ENCODE measurements at regions not wholly inside any gene's neighbourhood (a gene's known extent, or its start where the extent isn't known, plus 50 kb on each side); places are given as distances from the start of the nearest gene placed in this dataset.

DNA sequence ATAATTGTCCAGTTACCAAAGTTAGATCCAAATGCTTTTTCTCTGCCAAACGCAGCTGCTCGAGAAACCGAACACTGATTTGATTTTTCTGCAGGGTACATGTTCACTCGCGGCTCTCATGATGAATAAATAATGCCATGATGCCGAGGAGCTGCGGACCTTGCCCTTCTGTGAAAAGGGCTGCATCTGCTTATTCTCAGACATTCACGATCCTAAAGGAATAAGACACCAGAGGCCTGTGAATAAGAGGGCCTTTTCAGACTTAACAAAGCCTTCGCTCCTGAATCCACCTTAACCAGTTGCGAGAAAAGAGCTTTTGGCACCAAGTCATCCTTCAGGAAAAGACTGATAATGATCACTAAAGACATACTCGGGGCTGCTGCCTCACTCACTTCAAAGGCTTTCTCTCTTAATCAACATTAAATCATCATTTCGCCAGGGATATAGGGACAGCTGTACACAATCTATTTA is 147.5 kb downstream of the FBXO8 start:
- intact Hi-C loops (cut with micrococcal nuclease), result no loop called here
- BruUV-seq (replicated peaks), result no TSS peak
- H3K4me2 ChIP-seq (ENCODE audit: low read length), result no peak overlapping the region
- ChIA-PET CTCF (no interaction called here), POLR2A (ENCODE audit: unreplicated experiment) (no interaction called here)
- TF ChIP-seq, protein P1, sequence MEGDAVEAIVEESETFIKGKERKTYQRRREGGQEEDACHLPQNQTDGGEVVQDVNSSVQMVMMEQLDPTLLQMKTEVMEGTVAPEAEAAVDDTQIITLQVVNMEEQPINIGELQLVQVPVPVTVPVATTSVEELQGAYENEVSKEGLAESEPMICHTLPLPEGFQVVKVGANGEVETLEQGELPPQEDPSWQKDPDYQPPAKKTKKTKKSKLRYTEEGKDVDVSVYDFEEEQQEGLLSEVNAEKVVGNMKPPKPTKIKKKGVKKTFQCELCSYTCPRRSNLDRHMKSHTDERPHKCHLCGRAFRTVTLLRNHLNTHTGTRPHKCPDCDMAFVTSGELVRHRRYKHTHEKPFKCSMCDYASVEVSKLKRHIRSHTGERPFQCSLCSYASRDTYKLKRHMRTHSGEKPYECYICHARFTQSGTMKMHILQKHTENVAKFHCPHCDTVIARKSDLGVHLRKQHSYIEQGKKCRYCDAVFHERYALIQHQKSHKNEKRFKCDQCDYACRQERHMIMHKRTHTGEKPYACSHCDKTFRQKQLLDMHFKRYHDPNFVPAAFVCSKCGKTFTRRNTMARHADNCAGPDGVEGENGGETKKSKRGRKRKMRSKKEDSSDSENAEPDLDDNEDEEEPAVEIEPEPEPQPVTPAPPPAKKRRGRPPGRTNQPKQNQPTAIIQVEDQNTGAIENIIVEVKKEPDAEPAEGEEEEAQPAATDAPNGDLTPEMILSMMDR (conservative IDR thresholded peaks at IDR 0.05; ENCODE audit: low read depth, low read length), result no peak
- no peak for TF ChIP-seq EZH2 (IDR thresholded peaks at IDR 0.05; ENCODE audit: low read length, unreplicated experiment)
- no peak for TF ChIP-seq EZH2phosphoT487 (IDR thresholded peaks at IDR 0.05; ENCODE audit: borderline replicate concordance, low read length)
- no peaks in the 10 kb centered on the region for H4K20me1 ChIP-seq (ENCODE audit: low read length)
- peaks cover 84% of the 10 kb centered on the region for H3K27me3 ChIP-seq (ENCODE audit: low read length)
- H3K9ac ChIP-seq (ENCODE audit: low read length), result no peak overlapping the region
- H3K9me2 ChIP-seq (replicated peaks; ENCODE audit: low read length), result no peaks in the 10 kb centered on the region
- H2AFZ ChIP-seq (ENCODE audit: low read length), result no peak overlapping the region
- no peak for ATAC-seq
- no peaks in the 10 kb centered on the region for H3K4me1 ChIP-seq (ENCODE audit: insufficient read depth, low read length)
- no peak for DNase-seq
- H3K27ac ChIP-seq (ENCODE audit: low read length), result no peak overlapping the region
- H3K36me3 ChIP-seq (ENCODE audit: low read depth, low read length), result no peaks in the 10 kb centered on the region
- H3F3A ChIP-seq (ENCODE audit: low read length, unreplicated experiment), result no peaks in the 10 kb centered on the region
- H3K79me2 ChIP-seq (ENCODE audit: low read length), result no peaks in the 10 kb centered on the region
- H3K9me3 ChIP-seq (ENCODE audit: low read length), result no peaks in the 10 kb centered on the region
- no peak overlapping the region for H3K4me3 ChIP-seq (ENCODE audit: low read length)

DNA sequence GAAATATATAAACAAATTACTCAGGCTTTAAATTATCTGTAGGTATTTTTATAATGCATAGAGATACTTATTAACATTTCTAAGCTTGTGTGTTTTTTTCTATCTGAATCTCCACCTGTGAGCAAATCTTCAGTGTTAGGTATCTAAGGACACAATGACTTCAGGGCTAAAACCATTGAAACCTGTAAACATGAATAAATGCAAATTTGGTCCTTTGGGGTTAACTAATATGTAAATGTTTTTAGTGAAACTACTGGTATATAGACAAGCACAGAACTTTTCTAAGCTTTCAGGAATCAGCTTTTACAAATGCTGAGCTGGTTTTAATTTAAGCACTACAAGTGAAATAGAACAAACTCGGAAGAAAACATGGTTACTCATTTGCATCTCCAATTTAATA is 147.9 kb downstream of the FBXO8 start:
- TF ChIP-seq, protein P1 (conservative IDR thresholded peaks at IDR 0.05; ENCODE audit: low read depth, low read length), result no peak
- TF ChIP-seq EZH2 (IDR thresholded peaks at IDR 0.05; ENCODE audit: low read length, unreplicated experiment) (no peak), EZH2phosphoT487 (IDR thresholded peaks at IDR 0.05; ENCODE audit: borderline replicate concordance, low read length) (no peak)
- no peaks in the 10 kb centered on the region for H3K79me2 ChIP-seq (ENCODE audit: low read length)
- no peak for ATAC-seq
- no peak overlapping the region for H3K4me2 ChIP-seq (ENCODE audit: low read length)
- H3K27me3 ChIP-seq (ENCODE audit: low read length), result peaks cover 80% of the 10 kb centered on the region
- no peaks in the 10 kb centered on the region for H3K36me3 ChIP-seq (ENCODE audit: low read depth, low read length)
- H3F3A ChIP-seq (ENCODE audit: low read length, unreplicated experiment), result no peaks in the 10 kb centered on the region
- no peaks in the 10 kb centered on the region for H3K9me2 ChIP-seq (replicated peaks; ENCODE audit: low read length)
- CTCF ChIA-PET, result no interaction called here
- H2AFZ ChIP-seq (ENCODE audit: low read length), result no peak overlapping the region
- no TSS peak for BruUV-seq (replicated peaks)
- H3K4me1 ChIP-seq (ENCODE audit: insufficient read depth, low read length), result no peaks in the 10 kb centered on the region
- no peaks in the 10 kb centered on the region for H4K20me1 ChIP-seq (ENCODE audit: low read length)
- H3K4me3 ChIP-seq (ENCODE audit: low read length), result no peak overlapping the region
- H3K9ac ChIP-seq (ENCODE audit: low read length), result no peak overlapping the region
- POLR2A ChIA-PET (ENCODE audit: unreplicated experiment), result no interaction called here
- no peak overlapping the region for H3K27ac ChIP-seq (ENCODE audit: low read length)
- DNase-seq, result no peak
- H3K9me3 ChIP-seq (ENCODE audit: low read length), result no peaks in the 10 kb centered on the region
- intact Hi-C loops (cut with micrococcal nuclease), result no loop called here

DNA sequence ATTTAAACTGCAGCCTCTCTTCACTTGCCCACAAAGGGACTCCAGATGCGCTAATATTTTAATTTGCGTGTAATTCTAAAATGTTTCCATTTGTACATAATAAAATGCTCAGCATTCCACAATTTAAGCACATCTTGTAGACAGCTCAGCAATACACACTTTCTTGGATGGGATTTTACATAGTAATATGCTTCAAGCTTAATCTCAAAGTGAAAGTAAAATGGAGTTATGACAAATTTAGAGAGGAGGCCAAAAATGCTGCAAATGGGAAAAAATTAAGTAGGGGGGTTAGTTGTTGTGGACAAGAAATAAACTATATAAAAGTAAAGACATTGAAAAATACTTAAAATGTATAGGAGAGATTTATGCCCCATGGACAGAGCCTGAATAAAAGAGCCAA is 149.1 kb downstream of the FBXO8 start:
- Histone ChIP-seq H3K9me3 (ENCODE audit: low read length) (no peaks in the 10 kb centered on the region), H3K4me3 (ENCODE audit: low read length) (peak overlapping the region; percentile 23; the same call in 1 of the 2 replicates), H3K36me3 (ENCODE audit: low read depth, low read length) (no peaks in the 10 kb centered on the region), H4K20me1 (ENCODE audit: low read length) (no peaks in the 10 kb centered on the region), H3K27me3 (ENCODE audit: low read length) (peaks cover 80% of the 10 kb centered on the region), H3K27ac (ENCODE audit: low read length) (no peak overlapping the region), H3K9ac (ENCODE audit: low read length) (no peak overlapping the region), H3K79me2 (ENCODE audit: low read length) (no peaks in the 10 kb centered on the region), H3K4me1 (ENCODE audit: insufficient read depth, low read length) (no peaks in the 10 kb centered on the region), H3K9me2 (replicated peaks; ENCODE audit: low read length) (no peaks in the 10 kb centered on the region), H2AFZ (ENCODE audit: low read length) (no peak overlapping the region), H3K4me2 (ENCODE audit: low read length) (no peak overlapping the region; the same call in 1 of the 2 replicates), H3F3A (ENCODE audit: low read length, unreplicated experiment) (no peaks in the 10 kb centered on the region)
- no peak for ATAC-seq
- no peak for DNase-seq
- intact Hi-C loops (cut with micrococcal nuclease), result no loop called here
- ChIA-PET CTCF (no interaction called here), POLR2A (ENCODE audit: unreplicated experiment) (no interaction called here)
- no TSS peak for BruUV-seq (replicated peaks)
- TF ChIP-seq EZH2phosphoT487 (IDR thresholded peaks at IDR 0.05; ENCODE audit: borderline replicate concordance, low read length) (no peak), EZH2 (IDR thresholded peaks at IDR 0.05; ENCODE audit: low read length, unreplicated experiment) (no peak)
- TF ChIP-seq, protein P1 (conservative IDR thresholded peaks at IDR 0.05; ENCODE audit: low read depth, low read length), result no peak

Measured in PC-3 (cell line).